HCT116 (cell line): ENCODE measurements at regions not wholly inside any gene's neighbourhood (a gene's known extent, or its start where the extent isn't known, plus 50 kb on each side); places are given as distances from the start of the nearest gene placed in this dataset.

Experiments
- ATAC-seq: fragments of 200-7000 bp; cut with Tn5 transposase; 2 replicates; pipeline ENCODE4 v1.9.1; 2020; ENCODE audit warnings: mild to moderate bottlenecking, moderate library complexity
- BruUV-seq: library from RNA; stranded (reverse); fragments of 400-500 nt; replicated peaks from 2 replicates; lab custom pipeline; 2021; lab: Mats Ljungman, UMichigan
- CTCF ChIA-PET: fragments of 300-600 bp; sonication (Branson Sonifier 250); formaldehyde crosslinking; loops from one replicate; lab custom pipeline; 2021; ENCODE audit warnings: antibody characterized with exemption; lab: Charles Lee
- POLR2A ChIA-PET: fragments of 300-600, 350-600 bp; sonication (Branson Sonifier 250); formaldehyde crosslinking; loops from one replicate; lab custom pipeline; 2021; ENCODE audit warnings: antibody characterized with exemption; lab: Charles Lee
- RAD21 ChIA-PET, 2 experiments: fragments of 300-600 bp; sonication (Branson Sonifier 250); formaldehyde crosslinking; loops; one replicate each; lab custom pipeline; 2023; ENCODE audit warnings: low total read pairs in 2 of 2; ENCODE audit not compliant: uncharacterized antibody in 2 of 2, unreplicated experiment in 2 of 2, low non-redundant PET in 1 of 2; lab: Charles Lee
- DNase-seq: peaks from one replicate; pipeline ENCODE4 v3.0.0-alpha.2; 2010; ENCODE audit warnings: low read depth, low spot score
- H2AFZ ChIP-seq: fragments of 200-600 bp; shearing (Covaris generic), sonication (generic); 2 replicates; pipeline ENCODE4 v1.6.1; 2017; ENCODE audit warnings: low read depth, mixed run types, mixed read lengths, antibody characterized with exemption, low read length; ENCODE audit not compliant: poor library complexity, severe bottlenecking
- H3K27ac ChIP-seq: 2 replicates; pipeline ENCODE4 v1.5.1; 2012; ENCODE audit warnings: low read depth, low read length
- H3K27me3 ChIP-seq: fragments of 200-600 bp; sonication (generic); 2 replicates; pipeline ENCODE4 v1.6.1; 2016; ENCODE audit warnings: mixed run types, low read length, mixed read lengths; ENCODE audit not compliant: insufficient read depth
- H3K36me3 ChIP-seq, 2 experiments: fragments of 200-500 bp in 1 of 2; fragments of 200-600 bp in 1 of 2; sonication (Bioruptor generic) in 1 of 2; sonication (generic) in 1 of 2; 2 replicates each; pipeline versions ENCODE4 v1.5.1 to v1.6.1; 2014 to 2016; ENCODE audit warnings: low read length in 2 of 2, inconsistent platforms in 1 of 2, mixed read lengths in 1 of 2, mixed run types in 1 of 2; ENCODE audit not compliant: insufficient read depth in 2 of 2, control insufficient read depth in 1 of 2
- H3K4me1 ChIP-seq, 2 experiments: fragments of 200-600 bp in 1 of 2; sonication (generic) in 1 of 2; 2 replicates each; pipeline versions ENCODE4 v1.5.1 to v1.6.1; 2012 to 2017; ENCODE audit warnings: low read length in 2 of 2, inconsistent platforms in 1 of 2, mild to moderate bottlenecking in 1 of 2, mixed read lengths in 1 of 2, mixed run types in 1 of 2, moderate library complexity in 1 of 2; ENCODE audit not compliant: insufficient read depth in 2 of 2, control insufficient read depth in 1 of 2
- H3K4me2 ChIP-seq: fragments of 200-600 bp; sonication (generic); 2 replicates; pipeline ENCODE4 v1.6.1; 2017; ENCODE audit warnings: mixed run types, low read length, mixed read lengths
- H3K4me3 ChIP-seq, 2 experiments: fragments of 200-600 bp in 1 of 2; sonication (generic) in 1 of 2; replicated peaks in 1 of 2; 2 replicates each; pipeline ENCODE4 v1.5.1; 2011 to 2016; ENCODE audit warnings: low read length in 2 of 2, control low read depth in 1 of 2, low read depth in 1 of 2, mild to moderate bottlenecking in 1 of 2, mixed read lengths in 1 of 2, mixed run types in 1 of 2
- H3K79me2 ChIP-seq: fragments of 200-600 bp; sonication (generic); 2 replicates; pipeline ENCODE4 v1.6.1; 2017; ENCODE audit warnings: mild to moderate bottlenecking, mixed run types, low read length, moderate library complexity, mixed read lengths; ENCODE audit not compliant: insufficient read depth
- H3K9ac ChIP-seq: fragments of 200-600 bp; sonication (generic); 2 replicates; pipeline ENCODE4 v1.6.1; 2016; ENCODE audit warnings: low read length, mixed read lengths
- H3K9me2 ChIP-seq: fragments of 200-600 bp; sonication (generic), shearing (Covaris generic); 2 replicates; pipeline ENCODE4 v1.6.1; 2017; ENCODE audit warnings: mixed run types, mild to moderate bottlenecking, moderate library complexity; ENCODE audit not compliant: insufficient read depth
- H3K9me3 ChIP-seq, 2 experiments: fragments of 200-500 bp in 1 of 2; fragments of 200-600 bp in 1 of 2; sonication (Bioruptor generic) in 1 of 2; sonication (generic) in 1 of 2; 2 replicates each; pipeline ENCODE4 v1.6.1; 2014 to 2017; ENCODE audit warnings: low read length in 2 of 2, mixed read lengths in 2 of 2, inconsistent platforms in 1 of 2, low read depth in 1 of 2, mild to moderate bottlenecking in 1 of 2, mixed run types in 1 of 2, moderate library complexity in 1 of 2; ENCODE audit not compliant: control insufficient read depth in 1 of 2, insufficient read depth in 1 of 2
- H4K20me1 ChIP-seq: fragments of 200-600 bp; sonication (generic), shearing (Covaris generic); 2 replicates; pipeline ENCODE4 v1.6.1; 2017; ENCODE audit warnings: mixed run types, mild to moderate bottlenecking, moderate library complexity; ENCODE audit not compliant: insufficient read depth
- ATF3 ChIP-seq: IDR thresholded peaks from 2 replicates; pipeline ENCODE4 v1.6.1; 2012
- CBX3 ChIP-seq: IDR thresholded peaks from 2 replicates; pipeline ENCODE4 v1.6.1; 2012; ENCODE audit warnings: low read depth
- CEBPB ChIP-seq: IDR thresholded peaks from 2 replicates; pipeline ENCODE4 v1.6.1; 2012; ENCODE audit warnings: low read depth
- EGR1 ChIP-seq: IDR thresholded peaks from 2 replicates; pipeline ENCODE4 v1.6.1; 2012; ENCODE audit warnings: low read depth
- ELF1 ChIP-seq: IDR thresholded peaks from 2 replicates; pipeline ENCODE4 v1.6.1; 2012; ENCODE audit warnings: low read depth, borderline replicate concordance
- EZH2phosphoT487 ChIP-seq: fragments of 200-600 bp; IDR thresholded peaks from 2 replicates; pipeline ENCODE4 v1.6.1; 2018; ENCODE audit warnings: antibody characterized with exemption, borderline replicate concordance
- JUND ChIP-seq: IDR thresholded peaks from 2 replicates; pipeline ENCODE4 v1.6.1; 2012
- POLR2A ChIP-seq: IDR thresholded peaks from 2 replicates; pipeline ENCODE4 v1.7.0; 2011; ENCODE audit warnings: borderline replicate concordance; ENCODE audit not compliant: insufficient read depth, insufficient read length; ENCODE audit errors: extremely low read depth
- POLR2AphosphoS5 ChIP-seq: IDR thresholded peaks from 2 replicates; pipeline ENCODE4 v1.6.1; 2011; ENCODE audit warnings: mild to moderate bottlenecking, low read depth, low read length, moderate library complexity
- REST ChIP-seq: IDR thresholded peaks from 2 replicates; pipeline ENCODE4 v1.6.1; 2012; ENCODE audit warnings: low read depth
- SIN3A ChIP-seq: IDR thresholded peaks from 2 replicates; pipeline ENCODE4 v1.6.1; 2012; ENCODE audit warnings: low read depth
- SRF ChIP-seq: IDR thresholded peaks from 2 replicates; pipeline ENCODE4 v1.6.1; 2012; ENCODE audit warnings: low read depth
- TCF7L2 ChIP-seq: IDR thresholded peaks from 2 replicates; pipeline ENCODE4 v1.7.0; 2011; ENCODE audit warnings: borderline replicate concordance, inconsistent platforms; ENCODE audit not compliant: insufficient read depth, insufficient read length; ENCODE audit errors: extremely low read depth
- YY1 ChIP-seq: IDR thresholded peaks from 2 replicates; pipeline ENCODE4 v1.6.1; 2011; ENCODE audit warnings: low read length, low read depth, moderate library complexity, mild to moderate bottlenecking; ENCODE audit not compliant: insufficient replicate concordance; ENCODE audit errors: extremely low read depth
- ZBTB33 ChIP-seq: IDR thresholded peaks from 2 replicates; pipeline ENCODE4 v1.6.1; 2011; ENCODE audit warnings: mild to moderate bottlenecking, low read length, moderate library complexity; ENCODE audit not compliant: insufficient replicate concordance; ENCODE audit errors: extremely low read depth
- ZFX ChIP-seq: fragments of 450-650 bp; IDR thresholded peaks from 2 replicates; pipeline ENCODE4 v1.6.1; 2017
- ZNF274 ChIP-seq: fragments of 200-500 bp; sonication (Bioruptor generic); IDR thresholded peaks from 2 replicates; pipeline ENCODE4 v1.6.1; 2014; ENCODE audit warnings: mild to moderate bottlenecking, low read depth, low read length, inconsistent platforms
- intact Hi-C: fragments of 100-400 bp; cut with micrococcal nuclease; formaldehyde crosslinking; loops from 2 replicates; pipeline ENCODE4 v1.10.0; 2022
- TF ChIP-seq, protein P1 (sequence below), 3 experiments: fragments of 200-600 bp in 1 of 3; sonication (generic) in 1 of 3; IDR thresholded peaks in 2 of 3; conservative IDR thresholded peaks in 1 of 3; 2 replicates each; pipeline ENCODE4 v1.5.1; 2012 to 2017; ENCODE audit warnings: low read depth in 2 of 3, low read length in 2 of 3, antibody characterized with exemption in 1 of 3, borderline replicate concordance in 1 of 3, control low read depth in 1 of 3, mild to moderate bottlenecking in 1 of 3, mixed read lengths in 1 of 3, mixed run types in 1 of 3, moderate library complexity in 1 of 3; ENCODE audit not compliant: insufficient read depth in 1 of 3
- TF ChIP-seq, protein P2 (sequence below): IDR thresholded peaks from 2 replicates; pipeline ENCODE4 v1.6.1; 2012

DNA sequence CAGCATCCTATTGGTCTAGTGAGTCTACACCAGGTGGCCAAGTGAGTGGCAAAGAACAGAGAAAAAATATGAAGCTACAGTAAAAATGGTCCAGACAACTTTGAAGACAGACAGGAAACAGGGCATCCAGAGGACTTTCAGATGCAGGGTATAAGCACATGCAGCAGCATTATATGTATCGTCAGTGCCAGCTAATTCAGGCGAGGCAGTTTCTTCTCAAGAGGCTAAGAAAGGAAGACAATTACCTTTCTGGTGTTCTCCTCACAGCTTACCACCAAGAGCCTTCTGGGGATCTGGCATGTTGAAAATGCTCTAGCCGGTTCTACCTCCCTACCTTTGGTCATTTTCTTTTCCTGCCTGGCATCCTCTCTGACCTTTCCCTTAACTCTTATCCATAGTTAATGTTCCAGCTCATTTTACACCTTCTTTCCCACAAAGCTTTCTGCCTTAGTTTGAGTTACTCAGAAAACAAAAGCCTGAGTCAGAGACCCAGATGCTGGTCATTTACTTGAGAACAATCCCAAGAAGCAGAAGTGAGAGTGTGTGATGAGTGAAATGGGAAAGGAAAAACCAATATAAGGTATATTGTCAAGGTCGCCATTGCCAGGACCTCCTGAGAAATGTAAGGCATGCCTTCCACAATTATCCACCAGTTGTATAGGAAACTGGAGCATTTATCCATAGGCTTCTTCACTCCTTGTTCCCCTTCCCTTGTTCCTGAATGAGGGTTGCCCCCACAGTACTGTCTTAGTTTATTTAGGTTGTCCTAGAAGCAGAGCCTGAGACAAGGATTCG is 444.1 kb downstream of the PLPP3 start:
- Histone ChIP-seq H3K4me3 (no peak overlapping the region), H3K27ac (no peak overlapping the region), H2AFZ (no peak overlapping the region), H3K36me3 (no peaks in the 10 kb centered on the region), H3K4me2 (no peak overlapping the region), H3K4me1 (no peaks in the 10 kb centered on the region), H3K9me3 (no peaks in the 10 kb centered on the region), H4K20me1 (no peaks in the 10 kb centered on the region), H3K9ac (no peak overlapping the region), H3K27me3 (no peaks in the 10 kb centered on the region), H3K79me2 (no peaks in the 10 kb centered on the region), H3K9me2 (no peaks in the 10 kb centered on the region)
- DNase-seq = no peak
- TF ChIP-seq EGR1 (no peak), POLR2AphosphoS5 (no peak), EZH2phosphoT487 (no peak), CBX3 (no peak), SIN3A (no peak), CEBPB (no peak), ZBTB33 (no peak), REST (no peak), YY1 (no peak), ATF3 (no peak), ELF1 (no peak), JUND (no peak), ZNF274 (no peak), ZFX (no peak), SRF (no peak), TCF7L2 (no peak), POLR2A (no peak)
- TF ChIP-seq, protein P1, sequence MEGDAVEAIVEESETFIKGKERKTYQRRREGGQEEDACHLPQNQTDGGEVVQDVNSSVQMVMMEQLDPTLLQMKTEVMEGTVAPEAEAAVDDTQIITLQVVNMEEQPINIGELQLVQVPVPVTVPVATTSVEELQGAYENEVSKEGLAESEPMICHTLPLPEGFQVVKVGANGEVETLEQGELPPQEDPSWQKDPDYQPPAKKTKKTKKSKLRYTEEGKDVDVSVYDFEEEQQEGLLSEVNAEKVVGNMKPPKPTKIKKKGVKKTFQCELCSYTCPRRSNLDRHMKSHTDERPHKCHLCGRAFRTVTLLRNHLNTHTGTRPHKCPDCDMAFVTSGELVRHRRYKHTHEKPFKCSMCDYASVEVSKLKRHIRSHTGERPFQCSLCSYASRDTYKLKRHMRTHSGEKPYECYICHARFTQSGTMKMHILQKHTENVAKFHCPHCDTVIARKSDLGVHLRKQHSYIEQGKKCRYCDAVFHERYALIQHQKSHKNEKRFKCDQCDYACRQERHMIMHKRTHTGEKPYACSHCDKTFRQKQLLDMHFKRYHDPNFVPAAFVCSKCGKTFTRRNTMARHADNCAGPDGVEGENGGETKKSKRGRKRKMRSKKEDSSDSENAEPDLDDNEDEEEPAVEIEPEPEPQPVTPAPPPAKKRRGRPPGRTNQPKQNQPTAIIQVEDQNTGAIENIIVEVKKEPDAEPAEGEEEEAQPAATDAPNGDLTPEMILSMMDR (IDR thresholded peaks at IDR 0.05 in 2 of 3, conservative IDR thresholded peaks at IDR 0.05 in 1 of 3; ENCODE audit: borderline replicate concordance in 1 of 3, insufficient read depth in 1 of 3, low read depth in 2 of 3, low read length in 2 of 3) = no peak
- TF ChIP-seq, protein P2, sequence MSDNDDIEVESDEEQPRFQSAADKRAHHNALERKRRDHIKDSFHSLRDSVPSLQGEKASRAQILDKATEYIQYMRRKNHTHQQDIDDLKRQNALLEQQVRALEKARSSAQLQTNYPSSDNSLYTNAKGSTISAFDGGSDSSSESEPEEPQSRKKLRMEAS = no peak
- RAD21 ChIA-PET = no interaction called here
- intact Hi-C loops = no loop called here
- POLR2A ChIA-PET = no interaction called here
- CTCF ChIA-PET = no interaction called here
- no peak for ATAC-seq
- no TSS peak for BruUV-seq
